ENCODE measurements at regions not wholly inside any gene's neighbourhood (a gene's known extent, or its start where the extent isn't known, plus 50 kb on each side); places are given as distances from the start of the nearest gene placed in this dataset.

GRCh38 chr4:152246659-152247058 lies 289.2 kb downstream of the FBXW7 start:
- TF ChIP-seq CTCF (IDR thresholded peaks at IDR 0.05) (no peak), EZH2 (IDR thresholded peaks at IDR 0.05; ENCODE audit: borderline replicate concordance, insufficient read depth, low read depth, low read length, poor library complexity, severe bottlenecking) (no peak)

Measured in B cell (primary cell).